HG02884 (cell line): ENCODE measurements at regions not wholly inside any gene's neighbourhood (a gene's known extent, or its start where the extent isn't known, plus 50 kb on each side); places are given as distances from the start of the nearest gene placed in this dataset.
"Not testable (repeated sequence)": the region's sequence is repeated elsewhere in the genome, so short reads cannot be mapped to it uniquely, and the experiment has no call there.

Experiments
- ATAC-seq: cut with Tn5 transposase; IDR thresholded peaks from one replicate; pipeline ENCODE4 v1.9.1; 2021; ENCODE audit warnings: mild to moderate bottlenecking, moderate library complexity; ENCODE audit not compliant: unreplicated experiment

DNA sequence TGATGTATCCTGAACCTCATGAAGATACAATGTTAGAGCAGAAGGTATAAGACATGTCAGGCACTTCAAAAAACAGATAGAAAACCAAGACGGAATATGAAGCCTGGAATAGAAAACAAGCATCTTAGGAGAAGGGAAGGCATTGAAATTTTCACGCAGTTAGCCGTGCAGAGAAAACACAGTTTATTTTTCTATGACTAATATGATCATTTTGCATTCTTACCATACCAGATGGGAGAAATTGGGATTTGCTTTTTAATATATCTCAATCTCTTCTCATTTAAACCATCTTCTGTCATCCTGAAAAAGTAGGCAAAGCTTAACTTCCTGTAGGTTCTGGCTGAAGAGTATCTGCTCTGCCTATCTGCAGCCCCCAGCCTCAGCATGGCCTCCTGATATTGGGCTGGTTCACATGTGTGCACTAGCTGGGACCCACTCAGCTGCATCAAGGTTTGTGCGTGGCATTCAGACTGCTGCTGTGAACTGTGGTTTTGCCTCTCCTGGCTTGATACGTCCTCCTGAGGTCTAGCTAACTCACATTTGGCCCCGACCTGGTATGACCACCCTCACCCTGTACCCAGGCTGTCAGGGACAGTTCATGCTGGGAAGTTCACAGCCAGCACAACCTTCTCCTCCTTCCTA lies 392.5 kb upstream of the SASH1 start:
- ATAC-seq = no peak

- ATAC-seq = no peak
Observed at GRCh38 chr6:147950623-147950987, 392.0 kb upstream of the SASH1 start.

- no peak for ATAC-seq
Observed at GRCh38 chr6:147951726-147952125, 390.9 kb upstream of the SASH1 start.

DNA sequence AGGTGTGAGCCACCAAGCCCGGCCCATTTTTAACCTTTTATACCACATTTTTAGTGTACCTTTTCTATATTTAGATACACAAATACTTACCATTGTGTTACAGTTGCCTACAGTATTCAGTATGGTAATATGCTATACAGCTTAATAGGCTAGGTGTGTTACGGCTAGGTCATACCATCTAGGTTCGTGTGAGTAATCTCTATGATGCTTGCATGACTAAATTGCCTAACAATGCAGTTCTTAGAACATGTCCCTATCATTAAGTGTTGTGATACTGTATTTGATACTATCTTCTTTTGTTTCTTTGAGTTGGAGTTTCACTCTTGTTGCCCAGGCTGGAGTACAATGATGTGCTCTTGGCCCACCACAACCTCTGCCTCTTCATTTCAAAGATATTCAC lies 387.7 kb upstream of the SASH1 start:
- no peak for ATAC-seq

DNA sequence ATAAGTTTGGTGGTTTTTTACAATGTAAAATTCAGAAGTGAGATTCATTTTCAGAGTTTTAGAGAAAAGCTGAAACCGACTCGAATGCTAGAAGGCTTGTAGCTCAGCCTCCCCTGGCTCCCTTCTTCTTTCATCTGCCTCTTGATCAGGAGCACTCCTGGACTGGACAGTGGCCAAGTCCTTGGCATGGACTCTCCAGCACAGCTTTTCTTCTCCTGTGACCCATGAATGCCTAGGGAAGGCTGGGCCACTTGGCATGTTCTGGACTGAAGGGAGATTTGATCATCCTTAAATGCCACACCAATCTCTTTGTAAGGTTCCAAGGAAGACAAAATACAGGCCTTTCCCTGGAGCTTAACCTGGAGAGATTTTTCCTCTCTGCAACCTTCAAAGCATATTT lies 384.0 kb upstream of the SASH1 start:
- no peak for ATAC-seq

DNA sequence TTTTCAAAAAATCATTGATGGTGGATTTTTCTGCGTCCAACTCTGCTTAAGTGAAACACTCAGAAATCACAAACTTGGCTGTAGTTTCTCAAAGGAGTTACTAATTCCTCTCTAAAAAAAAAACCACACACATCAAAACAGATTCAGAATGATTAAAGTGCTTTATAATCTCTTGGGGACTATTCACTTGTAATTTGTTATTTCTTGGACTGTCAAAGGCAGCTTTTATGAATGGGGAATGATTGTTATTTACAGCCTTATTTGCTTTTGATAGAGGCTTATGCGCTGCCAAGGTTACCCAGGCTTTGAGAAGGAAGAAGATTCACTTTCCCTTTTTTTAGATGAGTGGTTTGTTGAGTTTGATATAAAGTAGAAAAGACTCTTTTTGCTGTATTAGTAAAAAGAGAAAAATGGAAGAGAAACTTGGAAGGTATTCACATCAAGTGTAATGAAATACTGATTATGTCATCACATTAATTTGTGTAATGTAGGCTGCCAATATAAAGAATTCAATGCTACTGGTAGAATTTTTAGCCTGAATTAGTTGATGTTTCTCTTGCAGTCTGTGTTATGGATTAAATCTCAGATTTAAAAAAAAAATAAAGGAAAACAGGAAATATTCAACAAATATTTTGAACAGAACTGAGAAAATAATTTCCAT lies 381.0 kb upstream of the SASH1 start:
- no peak for ATAC-seq

- ATAC-seq = not testable (repeated sequence)
Observed at GRCh38 chr6:147965448-147965847, 377.2 kb upstream of the SASH1 start.

- ATAC-seq = no peak
Observed at GRCh38 chr6:147970970-147971369, 371.7 kb upstream of the SASH1 start.

DNA sequence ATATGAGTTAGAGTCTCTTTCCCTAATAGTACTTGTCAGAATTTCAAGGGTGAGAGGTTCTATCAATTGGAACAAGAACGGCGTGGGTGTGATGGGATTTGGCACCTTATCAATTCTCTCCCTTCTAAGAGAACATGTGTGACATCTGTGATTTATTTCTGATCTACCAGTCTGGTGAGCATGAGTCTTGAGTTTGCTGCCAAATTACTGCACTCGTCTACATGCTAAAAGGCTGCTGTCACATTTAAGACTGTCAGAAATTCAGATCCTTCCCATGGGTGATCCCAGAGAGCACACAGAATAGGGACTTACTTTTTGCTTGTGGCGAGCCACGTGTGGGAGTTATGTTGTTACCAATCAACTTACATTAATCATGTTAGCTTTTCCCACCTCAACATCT lies 370.2 kb upstream of the SASH1 start:
- ATAC-seq = no peak

DNA sequence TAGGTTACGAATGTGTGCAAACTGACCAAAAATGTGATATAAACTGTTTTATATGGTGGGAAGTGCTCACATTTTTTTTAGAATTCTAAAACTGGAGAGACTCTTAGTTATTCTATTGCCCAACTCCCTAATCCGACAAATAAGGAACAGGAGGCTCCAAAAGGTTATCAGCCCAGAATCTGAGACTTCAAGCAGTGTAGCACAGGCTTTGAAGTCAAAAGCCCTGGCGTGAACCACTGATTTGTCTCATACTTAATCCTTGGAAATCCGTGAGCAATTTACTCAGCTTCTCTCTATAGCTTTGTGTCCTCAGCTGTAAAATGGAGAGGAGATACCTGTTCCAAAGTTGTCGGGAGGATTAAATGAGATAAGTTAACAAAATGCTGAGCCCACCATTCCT lies 368.8 kb upstream of the SASH1 start:
- ATAC-seq = no peak

DNA sequence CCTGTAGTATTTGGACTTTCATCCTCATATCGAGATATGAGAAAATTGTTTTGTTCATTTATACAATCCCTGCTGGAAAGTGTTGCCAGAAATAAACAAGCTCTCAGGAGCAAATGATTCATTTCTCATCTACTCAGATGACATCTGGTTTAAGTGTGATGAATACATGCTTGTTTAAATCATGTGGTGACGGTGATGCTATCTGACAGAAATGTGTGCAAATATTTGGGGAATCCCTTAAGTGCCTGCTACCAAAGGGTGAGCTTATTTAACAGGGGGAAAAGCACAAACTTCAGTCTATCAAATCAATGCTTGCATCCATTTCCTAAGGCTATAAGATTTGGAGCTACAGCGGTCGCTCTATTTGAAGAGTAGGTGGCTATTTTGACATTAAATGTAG lies 368.3 kb upstream of the SASH1 start:
- no peak for ATAC-seq

GRCh38 chr6:147977851-147978465 lies 364.7 kb upstream of the SASH1 start:
- no peak for ATAC-seq

GRCh38 chr6:147979966-147980365 lies 362.7 kb upstream of the SASH1 start:
- ATAC-seq = no peak

DNA sequence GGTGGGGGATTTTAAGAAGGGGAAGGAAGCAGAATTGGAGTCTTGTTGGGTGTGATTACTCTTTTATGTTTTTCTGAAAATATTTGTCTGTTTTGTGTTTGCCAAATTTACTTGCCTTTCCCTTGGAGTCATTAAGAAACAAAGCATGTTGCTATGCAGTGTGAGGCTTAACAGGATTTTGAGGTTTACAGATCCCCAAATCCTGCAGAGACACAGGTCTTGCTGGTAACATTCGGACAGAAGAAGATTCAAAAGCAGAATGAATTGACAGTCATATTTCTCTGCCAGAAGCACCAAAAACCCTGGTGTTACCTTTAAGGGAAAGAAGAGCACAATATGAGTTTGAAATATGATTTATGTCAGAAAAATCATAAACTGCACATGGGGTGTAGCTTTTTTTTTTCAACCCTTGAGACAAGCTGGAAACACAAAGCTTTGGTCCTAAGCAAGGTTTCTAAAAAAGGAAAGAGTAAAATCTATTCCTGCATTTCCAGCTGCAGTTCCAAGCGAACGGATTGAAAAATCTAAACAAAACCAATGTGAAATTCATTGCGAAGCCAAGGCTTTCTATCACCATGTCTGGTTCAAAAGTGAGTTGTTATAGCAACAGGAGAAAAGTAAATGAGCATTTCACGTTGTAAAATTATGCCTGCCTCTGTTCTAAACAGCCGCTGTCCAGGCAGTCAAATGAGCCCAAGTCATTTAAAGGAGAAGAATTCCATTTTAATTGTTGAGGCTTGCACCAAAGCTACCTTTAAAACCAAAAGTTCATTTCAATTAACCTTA lies 358.9 kb upstream of the SASH1 start:
- ATAC-seq = no peak

DNA sequence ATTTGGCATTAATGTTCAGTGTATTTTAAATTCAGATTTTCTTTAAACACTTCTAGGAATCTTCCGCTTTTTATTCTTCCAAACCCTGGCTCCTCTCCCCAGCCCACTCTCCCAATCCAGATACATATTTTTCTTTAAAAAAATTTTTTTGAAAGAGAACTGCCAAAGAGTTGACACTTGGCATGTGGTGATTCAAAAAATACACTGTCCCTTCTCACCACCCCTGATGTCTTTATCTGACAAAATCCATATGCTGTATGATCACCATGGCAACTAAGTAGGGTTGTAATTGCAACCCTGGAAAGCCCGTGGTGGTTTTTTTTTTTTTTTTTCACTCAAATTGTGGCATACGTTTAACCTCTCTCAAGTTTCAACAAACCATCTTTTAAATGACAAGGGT lies 355.8 kb upstream of the SASH1 start:
- no peak for ATAC-seq

DNA sequence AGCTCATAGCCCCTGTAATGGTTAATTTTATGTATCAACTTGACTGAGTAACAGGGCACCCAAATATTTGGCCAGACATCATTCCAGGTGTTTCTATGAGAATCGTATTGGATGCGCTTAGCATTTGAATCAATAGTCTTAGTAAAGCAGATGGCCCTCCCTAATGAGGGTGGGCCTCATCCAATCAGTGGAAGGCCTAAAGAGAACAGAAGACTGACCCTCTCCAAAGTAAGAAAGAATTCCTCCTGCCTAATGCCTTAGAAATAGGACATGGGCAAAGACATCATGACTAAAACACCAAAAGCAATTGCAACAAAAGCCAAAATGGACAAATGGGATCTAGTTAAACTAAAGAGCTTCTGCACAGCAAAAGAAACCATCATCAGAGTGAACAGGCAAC lies 352.5 kb upstream of the SASH1 start:
- no peak for ATAC-seq

DNA sequence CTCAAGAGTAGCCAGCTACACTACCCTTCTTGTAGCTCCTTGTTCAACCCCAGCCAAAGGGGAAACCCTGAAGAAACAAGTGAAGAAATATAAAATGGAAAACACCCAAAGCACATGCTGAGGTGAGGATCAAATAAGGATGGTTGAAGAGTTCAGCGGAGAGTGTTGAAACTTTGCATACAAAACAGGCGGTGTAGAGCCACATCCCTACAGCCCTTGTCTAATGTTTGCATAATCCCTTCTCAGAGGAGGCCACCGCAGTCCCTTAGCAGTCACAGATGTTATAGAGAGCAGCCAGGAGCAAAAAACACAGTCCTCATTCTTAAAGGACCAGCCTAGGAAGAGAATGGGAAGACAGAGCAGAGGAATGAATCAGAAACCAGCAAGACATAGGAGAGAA lies 350.7 kb upstream of the SASH1 start:
- no peak for ATAC-seq

DNA sequence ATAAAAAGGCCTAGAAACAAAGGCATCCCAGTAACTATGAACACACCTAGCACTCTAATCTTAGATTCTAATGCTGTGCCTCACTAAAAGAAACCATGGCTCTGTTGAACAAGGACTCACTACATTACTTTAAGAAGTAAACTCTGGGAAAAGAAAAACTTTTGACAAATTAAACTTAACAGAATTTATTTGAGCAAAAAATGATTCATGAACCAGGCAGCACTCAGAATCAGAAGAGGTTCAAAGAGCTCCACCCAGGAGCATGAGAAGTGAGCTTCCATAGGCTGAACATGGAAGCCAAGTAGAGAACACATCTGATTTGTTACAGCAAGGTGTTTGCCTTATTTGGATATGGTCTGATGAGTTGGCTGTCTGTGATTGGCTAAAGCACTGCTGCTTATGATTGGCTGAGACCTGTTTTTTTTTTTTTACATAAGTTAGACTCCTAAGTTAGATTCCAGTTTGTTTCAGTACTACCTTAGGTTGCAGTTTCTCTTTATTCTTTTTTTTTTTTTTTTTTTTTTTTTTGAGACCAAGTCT lies 343.6 kb upstream of the SASH1 start:
- ATAC-seq = no peak

- no peak for ATAC-seq
Observed at GRCh38 chr6:148001844-148002642, 340.6 kb upstream of the SASH1 start.

DNA sequence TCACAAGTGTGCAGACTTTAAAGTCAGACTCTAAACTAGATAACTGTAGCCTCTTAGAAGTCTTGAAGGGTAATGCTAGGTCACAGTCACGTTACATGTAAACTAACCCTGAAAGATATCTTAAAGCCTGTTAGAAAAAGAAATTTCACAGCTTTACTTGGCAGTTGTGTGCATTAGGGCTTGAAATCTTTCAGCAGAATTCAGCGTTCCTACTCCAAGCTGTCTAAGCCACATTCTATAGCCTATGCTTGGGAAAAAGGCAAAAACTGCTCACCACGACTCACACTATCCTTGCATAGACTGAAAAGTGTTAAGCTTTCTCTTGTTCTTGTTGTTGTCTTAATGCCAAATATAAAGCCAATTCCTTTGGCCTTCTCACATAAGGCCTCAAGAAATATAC lies 338.0 kb upstream of the SASH1 start:
- ATAC-seq = no peak

- ATAC-seq = no peak
Observed at GRCh38 chr6:148005806-148006205, 336.8 kb upstream of the SASH1 start.
